GM19238 (cell line): ENCODE measurements at regions not wholly inside any gene's neighbourhood (a gene's known extent, or its start where the extent isn't known, plus 50 kb on each side); places are given as distances from the start of the nearest gene placed in this dataset.
A peak's percentile ranks its signal among the peaks of the same experiment; 100 is the strongest.
"Not testable (repeated sequence)": the region's sequence is repeated elsewhere in the genome, so short reads cannot be mapped to it uniquely, and the experiment has no call there.

ENCODE experiments used
- DNase-seq: peaks from one replicate; pipeline ENCODE4 v3.0.0; 2011; ENCODE audit warnings: low spot score; ENCODE audit not compliant: insufficient read length

- DNase-seq = not testable (repeated sequence)
Measured at GRCh38 chr2:84221102-84221501, 238.0 kb downstream of the SUCLG1 start.

- no peak for DNase-seq
Measured at GRCh38 chr2:84217456-84217855, 241.6 kb downstream of the SUCLG1 start.

- DNase-seq = no peak
Measured at GRCh38 chr2:84214455-84214854, 244.6 kb downstream of the SUCLG1 start.

GRCh38 chr2:84212611-84213314, 246.3 kb downstream of the SUCLG1 start:
- DNase-seq = peak; percentile 25

- no peak for DNase-seq
Measured at GRCh38 chr2:84209941-84210340, 249.1 kb downstream of the SUCLG1 start.

- DNase-seq = no peak
Measured at GRCh38 chr2:84204995-84205394, 254.1 kb downstream of the SUCLG1 start.

- DNase-seq = no peak
Measured at GRCh38 chr2:84202166-84202565, 256.9 kb downstream of the SUCLG1 start.

- no peak for DNase-seq
Measured at GRCh38 chr2:84201158-84201557, 257.9 kb downstream of the SUCLG1 start.

- DNase-seq = no peak
Measured at GRCh38 chr2:84197901-84198300, 261.2 kb downstream of the SUCLG1 start.

- no peak for DNase-seq
Measured at GRCh38 chr2:84194949-84195644, 264.0 kb downstream of the SUCLG1 start.

GRCh38 chr2:84194181-84194580, 264.9 kb downstream of the SUCLG1 start:
- no peak for DNase-seq

- DNase-seq = no peak
Measured at GRCh38 chr2:84187258-84187657, 271.8 kb downstream of the SUCLG1 start.

- DNase-seq = no peak
Measured at GRCh38 chr2:84181927-84182326, 277.2 kb downstream of the SUCLG1 start.

- no peak for DNase-seq
Measured at GRCh38 chr2:84177733-84178132, 281.3 kb downstream of the SUCLG1 start.

GRCh38 chr2:84175970-84176369, 283.1 kb downstream of the SUCLG1 start:
- DNase-seq = no peak

- no peak for DNase-seq
Measured at GRCh38 chr2:84175340-84175739, 283.7 kb downstream of the SUCLG1 start.

- DNase-seq = no peak
Measured at GRCh38 chr2:84173041-84173440, 286.0 kb downstream of the SUCLG1 start.

GRCh38 chr2:84170979-84171378, 288.1 kb downstream of the SUCLG1 start:
- no peak for DNase-seq

GRCh38 chr2:84169871-84170270, 289.2 kb downstream of the SUCLG1 start:
- DNase-seq = no peak

GRCh38 chr2:84168552-84168951, 290.5 kb downstream of the SUCLG1 start:
- DNase-seq = not testable (repeated sequence)

GRCh38 chr2:84165256-84165655, 293.8 kb downstream of the SUCLG1 start:
- no peak for DNase-seq

GRCh38 chr2:84160453-84160852, 298.6 kb downstream of the SUCLG1 start:
- DNase-seq = no peak

GRCh38 chr2:84158605-84159004, 300.5 kb downstream of the SUCLG1 start:
- DNase-seq = no peak
